ENCODE measurements at regions not wholly inside any gene's neighbourhood (a gene's known extent, or its start where the extent isn't known, plus 50 kb on each side); places are given as distances from the start of the nearest gene placed in this dataset.

- Histone ChIP-seq H2AFZ (ENCODE audit: control insufficient read depth, low read length) (no peak overlapping the region), H3K36me3 (ENCODE audit: control insufficient read depth in 2 of 2, extremely low read depth in 1 of 2, insufficient read depth in 2 of 2, low read length in 2 of 2) (no peaks in the 10 kb centered on the region), H3K27me3 (ENCODE audit: control insufficient read depth, extremely low read depth, insufficient read depth, low read length) (no peaks in the 10 kb centered on the region), H3K4me1 (ENCODE audit: control insufficient read depth, extremely low read depth, insufficient read depth, low read length) (no peaks in the 10 kb centered on the region), H3K4me3 (ENCODE audit: control insufficient read depth in 2 of 3, extremely low read depth in 1 of 3, insufficient read depth in 2 of 3, low read depth in 1 of 3, low read length in 3 of 3) (no peak overlapping the region), H3K9ac (ENCODE audit: control insufficient read depth, extremely low read depth, insufficient read depth, low read length) (no peak overlapping the region), H3K27ac (ENCODE audit: control insufficient read depth, insufficient read depth, low read length) (no peak overlapping the region), H3K79me2 (ENCODE audit: control insufficient read depth, insufficient read depth, low read length) (no peaks in the 10 kb centered on the region), H3K9me1 (ENCODE audit: control insufficient read depth, extremely low read depth, insufficient read depth, low read length) (no peaks in the 10 kb centered on the region), H3K4me2 (ENCODE audit: control insufficient read depth, extremely low read depth, insufficient read depth, low read depth, low read length) (no peak overlapping the region), H4K20me1 (ENCODE audit: control insufficient read depth, extremely low read depth, insufficient read depth, low read length) (no peaks in the 10 kb centered on the region), H3K9me3 (ENCODE audit: control insufficient read depth, low read depth, low read length) (no peaks in the 10 kb centered on the region)
- TF ChIP-seq EZH2 (IDR thresholded peaks at IDR 0.05; ENCODE audit: low read length) (no peak), CTCF (optimal IDR thresholded peaks at IDR 0.05 in 1 of 3, IDR thresholded peaks at IDR 0.05 in 1 of 3, conservative IDR thresholded peaks at IDR 0.05 in 1 of 3; ENCODE audit: extremely low read depth in 1 of 3, insufficient read depth in 2 of 3, low read length in 3 of 3) (no peak)
- dilution Hi-C loops (cut with MboI; ENCODE audit: extremely low pct_ligation_motif_present, low sequenced_read_pairs): no loop called here
- no peak for DNase-seq (ENCODE audit: low read depth, low spot score)
- FAIRE-seq: no peak
Observed at GRCh38 chr12:61848893-61849292, 411.3 kb upstream of the USP15 start.

GRCh38 chr12:61853945-61854344, 406.3 kb upstream of the USP15 start:
- Histone ChIP-seq H3K4me3 (ENCODE audit: control insufficient read depth in 2 of 3, extremely low read depth in 1 of 3, insufficient read depth in 2 of 3, low read depth in 1 of 3, low read length in 3 of 3) (no peak overlapping the region), H3K9ac (ENCODE audit: control insufficient read depth, extremely low read depth, insufficient read depth, low read length) (no peak overlapping the region), H3K27me3 (ENCODE audit: control insufficient read depth, extremely low read depth, insufficient read depth, low read length) (no peaks in the 10 kb centered on the region), H3K4me1 (ENCODE audit: control insufficient read depth, extremely low read depth, insufficient read depth, low read length) (no peaks in the 10 kb centered on the region), H3K79me2 (ENCODE audit: control insufficient read depth, insufficient read depth, low read length) (no peaks in the 10 kb centered on the region), H2AFZ (ENCODE audit: control insufficient read depth, low read length) (no peak overlapping the region), H3K9me1 (ENCODE audit: control insufficient read depth, extremely low read depth, insufficient read depth, low read length) (no peaks in the 10 kb centered on the region), H3K36me3 (ENCODE audit: control insufficient read depth in 2 of 2, extremely low read depth in 1 of 2, insufficient read depth in 2 of 2, low read length in 2 of 2) (no peaks in the 10 kb centered on the region), H3K4me2 (ENCODE audit: control insufficient read depth, extremely low read depth, insufficient read depth, low read depth, low read length) (no peak overlapping the region), H3K9me3 (ENCODE audit: control insufficient read depth, low read depth, low read length) (no peaks in the 10 kb centered on the region), H3K27ac (ENCODE audit: control insufficient read depth, insufficient read depth, low read length) (no peak overlapping the region), H4K20me1 (ENCODE audit: control insufficient read depth, extremely low read depth, insufficient read depth, low read length) (no peaks in the 10 kb centered on the region)
- no peak for TF ChIP-seq EZH2 (IDR thresholded peaks at IDR 0.05; ENCODE audit: low read length)
- no peak for TF ChIP-seq CTCF (optimal IDR thresholded peaks at IDR 0.05 in 1 of 3, IDR thresholded peaks at IDR 0.05 in 1 of 3, conservative IDR thresholded peaks at IDR 0.05 in 1 of 3; ENCODE audit: extremely low read depth in 1 of 3, insufficient read depth in 2 of 3, low read length in 3 of 3)
- dilution Hi-C loops (cut with MboI; ENCODE audit: extremely low pct_ligation_motif_present, low sequenced_read_pairs): no loop called here
- no peak for DNase-seq (ENCODE audit: low read depth, low spot score)
- FAIRE-seq: no peak
